Central memory CD4-positive, alpha-beta T cell (primary cell): ENCODE measurements at regions not wholly inside any gene's neighbourhood (a gene's known extent, or its start where the extent isn't known, plus 50 kb on each side); places are given as distances from the start of the nearest gene placed in this dataset.

Source experiments
- DNase-seq: peaks from one replicate; pipeline ENCODE4 v3.0.0; 2022

DNA sequence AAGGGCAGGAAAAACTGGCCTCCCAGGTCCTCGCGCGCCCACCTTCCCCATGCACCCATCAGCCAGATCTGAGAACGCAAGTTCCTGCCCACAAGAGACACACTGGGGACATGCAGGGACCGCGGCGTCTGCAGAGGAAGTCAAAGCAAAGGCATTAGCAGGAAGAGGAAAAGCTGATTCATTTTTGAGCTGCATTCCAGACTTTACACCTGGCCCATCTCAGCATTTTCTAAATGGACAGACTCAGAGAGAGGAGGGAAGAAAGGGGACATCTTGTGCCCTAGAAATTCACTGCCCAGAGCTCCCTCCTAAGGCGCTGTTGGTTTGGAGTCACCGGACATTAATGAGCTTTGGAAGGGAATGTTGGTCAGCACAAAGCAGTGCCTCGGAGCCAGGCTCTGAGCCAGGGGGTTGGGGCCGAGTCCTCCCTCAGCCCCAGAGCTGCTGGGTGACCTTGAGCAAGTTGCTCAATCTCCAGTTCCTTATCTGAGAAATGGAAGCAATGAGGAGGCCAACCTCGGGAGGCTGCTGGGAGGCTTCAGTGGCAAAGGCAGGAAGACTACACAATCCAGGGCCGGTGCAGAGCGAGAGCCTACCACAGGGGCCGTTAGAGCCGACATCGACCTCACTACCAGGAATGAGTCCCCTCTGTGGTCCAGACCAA is 150.5 kb upstream of the IQSEC1 start:
- no peak for DNase-seq

DNA sequence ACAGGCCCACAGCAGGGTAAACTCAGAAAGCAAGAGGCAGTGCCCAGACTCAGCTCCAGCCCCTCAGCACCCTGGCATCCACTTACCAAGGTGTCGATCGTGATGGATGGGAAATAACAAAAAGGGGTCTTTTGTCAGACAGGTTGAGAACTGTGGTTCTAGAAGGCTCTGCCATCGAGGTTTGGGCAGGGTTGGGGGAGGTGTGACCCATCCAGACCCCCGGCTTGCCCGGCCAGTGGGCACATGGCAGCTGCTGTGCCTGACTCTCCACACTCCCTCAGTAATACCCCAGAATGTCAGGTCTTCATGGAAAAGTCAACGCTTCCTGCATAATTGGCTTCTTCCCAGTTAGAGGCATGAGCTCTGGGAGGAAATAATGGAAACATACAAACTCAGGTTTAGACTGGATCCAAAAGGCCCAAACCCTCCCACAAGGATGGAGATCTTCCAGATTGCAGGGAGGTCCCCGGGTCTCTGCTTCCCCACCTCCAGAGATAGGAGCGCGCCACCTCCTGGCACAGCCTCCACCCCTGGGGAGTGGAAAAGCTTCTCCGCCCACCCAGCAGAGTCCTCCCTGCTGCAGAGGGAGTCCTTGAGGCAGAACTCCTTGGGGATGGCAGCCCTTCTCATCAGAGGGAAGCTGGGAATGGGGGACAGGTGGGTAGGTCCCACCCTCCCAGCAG is 149.8 kb upstream of the IQSEC1 start:
- no peak for DNase-seq

DNA sequence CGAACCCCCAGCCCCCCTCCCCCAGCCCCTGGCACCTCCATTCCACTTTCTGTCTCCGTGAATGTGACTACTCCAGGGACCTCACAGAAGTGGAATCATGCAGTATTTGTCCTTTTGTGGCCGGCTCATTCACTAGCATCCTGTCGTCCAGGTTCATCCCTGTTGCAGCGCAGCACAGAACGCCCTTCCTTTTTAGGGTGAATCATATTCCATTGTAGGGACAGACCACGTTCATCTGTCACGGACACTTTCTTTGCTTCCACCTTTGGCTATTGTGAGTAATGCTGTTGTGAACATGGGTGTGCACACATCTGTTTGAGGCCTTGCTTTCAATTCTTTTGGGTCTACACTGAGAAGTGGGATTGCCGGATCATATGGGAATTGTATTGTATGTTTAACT is 148.9 kb upstream of the IQSEC1 start:
- DNase-seq = no peak

DNA sequence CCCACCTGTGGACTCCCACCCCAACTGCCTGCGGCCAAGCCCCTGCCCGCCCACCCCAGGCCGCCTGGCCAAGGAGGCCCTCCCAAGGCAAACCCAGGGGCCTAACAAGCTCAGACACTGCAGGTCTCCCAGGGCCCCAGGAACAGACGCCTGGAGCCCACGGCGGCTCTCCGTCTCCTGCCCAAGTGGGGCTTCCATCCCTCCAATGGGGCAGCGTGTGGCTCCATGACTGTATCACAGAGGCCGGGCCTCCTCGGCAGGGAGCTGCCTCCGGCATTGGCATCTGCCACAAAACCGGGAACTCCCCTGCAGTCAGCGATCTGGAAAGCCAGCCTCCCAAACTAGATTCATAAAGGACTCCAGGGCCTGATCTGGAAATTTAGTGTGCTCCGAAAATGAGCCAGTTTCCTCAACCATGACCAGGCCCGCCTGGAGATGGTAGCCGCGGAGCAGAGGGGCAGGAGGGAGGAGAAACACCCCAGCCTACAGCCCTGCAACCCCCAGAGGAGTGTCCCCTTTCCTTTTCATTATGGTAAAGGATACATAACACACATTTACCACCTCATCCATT is 148.3 kb upstream of the IQSEC1 start:
- DNase-seq = no peak

DNA sequence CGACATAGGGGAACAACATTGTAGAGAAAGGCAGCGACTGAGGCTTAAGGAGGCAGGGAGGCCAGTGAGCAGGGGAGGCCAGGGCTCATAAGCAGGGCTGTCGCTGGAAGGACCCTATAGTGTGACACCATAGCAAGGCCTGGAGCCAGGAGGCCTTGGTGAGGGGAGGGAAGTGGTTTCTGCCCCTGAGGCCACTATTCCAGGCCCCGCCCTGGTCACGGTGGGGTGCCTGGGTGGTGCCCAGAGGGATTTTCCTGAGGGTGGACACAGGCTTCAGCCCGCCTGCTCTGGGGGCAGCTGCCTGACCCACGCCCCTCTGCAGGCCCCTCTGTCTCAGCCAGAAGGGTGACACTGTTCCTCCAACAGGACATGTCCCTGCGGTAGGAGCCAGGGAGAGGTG is 147.8 kb upstream of the IQSEC1 start:
- no peak for DNase-seq

DNA sequence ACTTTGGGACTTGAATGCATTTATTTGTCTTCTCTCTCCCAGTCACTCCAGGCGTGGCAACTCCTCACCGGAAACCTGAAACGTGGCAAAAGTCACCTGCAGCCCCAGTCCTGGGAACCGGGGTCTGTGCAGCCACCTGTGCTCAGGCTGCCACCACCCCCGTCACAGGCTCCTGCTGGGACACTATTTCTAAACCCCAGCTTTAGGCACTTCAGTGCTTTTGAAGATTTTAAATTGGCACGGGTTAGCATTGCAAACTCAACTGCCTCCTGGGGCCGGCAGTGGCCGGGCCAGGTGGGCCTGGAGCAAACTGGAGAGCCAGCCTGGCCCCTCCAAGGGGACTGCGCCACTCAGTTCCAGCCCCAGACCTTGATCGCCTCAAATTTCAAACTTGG is 146.7 kb upstream of the IQSEC1 start:
- DNase-seq = no peak

DNA sequence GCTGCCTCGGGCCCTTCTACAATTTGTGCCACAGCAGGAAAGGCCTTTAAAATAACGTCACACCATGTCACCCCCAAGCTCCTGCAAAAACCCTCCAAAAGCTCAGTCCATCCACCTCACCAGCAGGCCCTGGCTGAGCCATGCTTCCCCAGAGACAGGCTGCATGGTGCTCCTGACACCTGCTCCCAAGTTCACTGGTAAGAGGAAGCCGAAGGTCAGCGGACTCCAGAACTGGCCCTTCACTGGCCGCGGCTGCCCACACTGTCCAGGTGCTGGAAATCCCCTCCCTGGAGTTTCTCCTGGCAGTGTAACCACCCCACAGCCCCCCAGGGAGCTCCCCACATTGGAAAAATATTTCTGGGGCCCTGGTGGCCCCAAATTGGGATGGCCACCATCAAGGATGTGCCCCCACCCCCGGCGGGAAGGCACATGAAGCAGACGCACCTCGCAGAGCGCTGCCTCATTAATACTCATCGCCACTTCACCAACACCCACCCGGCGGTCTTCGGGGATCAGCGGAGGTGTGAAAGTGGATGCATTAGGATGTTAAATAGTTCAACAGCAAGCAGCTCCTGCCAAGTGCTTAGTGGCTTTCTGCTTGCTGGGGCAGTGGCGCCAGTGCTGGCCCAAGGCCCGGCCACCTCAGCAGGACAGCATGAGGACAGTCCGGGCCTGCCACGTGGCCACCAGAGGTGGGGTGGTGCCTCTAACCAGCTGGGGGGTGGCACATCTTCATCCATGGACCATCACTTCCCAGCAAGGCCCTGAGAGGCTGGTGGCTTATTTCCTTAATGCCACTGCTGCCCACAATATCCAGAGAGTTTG is 146.1 kb upstream of the IQSEC1 start:
- DNase-seq = no peak

DNA sequence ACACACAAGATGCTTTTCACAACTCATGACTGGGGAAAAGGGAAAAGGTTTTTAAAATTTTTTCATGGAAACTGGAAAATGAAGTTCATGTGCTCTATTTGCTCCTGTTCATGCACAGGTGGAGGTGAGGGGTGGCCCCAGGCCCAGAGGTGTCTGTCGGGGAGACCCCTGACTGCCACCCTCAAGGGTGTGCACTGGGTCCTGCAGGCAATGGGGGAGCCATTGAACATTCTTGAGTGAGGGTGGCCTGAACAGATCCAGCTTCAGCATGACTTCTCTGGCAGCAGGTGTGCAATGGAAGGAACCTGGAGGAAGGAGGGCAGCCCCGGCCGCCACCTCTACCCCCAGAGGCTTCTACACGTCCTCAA is 145.3 kb upstream of the IQSEC1 start:
- no peak for DNase-seq

DNA sequence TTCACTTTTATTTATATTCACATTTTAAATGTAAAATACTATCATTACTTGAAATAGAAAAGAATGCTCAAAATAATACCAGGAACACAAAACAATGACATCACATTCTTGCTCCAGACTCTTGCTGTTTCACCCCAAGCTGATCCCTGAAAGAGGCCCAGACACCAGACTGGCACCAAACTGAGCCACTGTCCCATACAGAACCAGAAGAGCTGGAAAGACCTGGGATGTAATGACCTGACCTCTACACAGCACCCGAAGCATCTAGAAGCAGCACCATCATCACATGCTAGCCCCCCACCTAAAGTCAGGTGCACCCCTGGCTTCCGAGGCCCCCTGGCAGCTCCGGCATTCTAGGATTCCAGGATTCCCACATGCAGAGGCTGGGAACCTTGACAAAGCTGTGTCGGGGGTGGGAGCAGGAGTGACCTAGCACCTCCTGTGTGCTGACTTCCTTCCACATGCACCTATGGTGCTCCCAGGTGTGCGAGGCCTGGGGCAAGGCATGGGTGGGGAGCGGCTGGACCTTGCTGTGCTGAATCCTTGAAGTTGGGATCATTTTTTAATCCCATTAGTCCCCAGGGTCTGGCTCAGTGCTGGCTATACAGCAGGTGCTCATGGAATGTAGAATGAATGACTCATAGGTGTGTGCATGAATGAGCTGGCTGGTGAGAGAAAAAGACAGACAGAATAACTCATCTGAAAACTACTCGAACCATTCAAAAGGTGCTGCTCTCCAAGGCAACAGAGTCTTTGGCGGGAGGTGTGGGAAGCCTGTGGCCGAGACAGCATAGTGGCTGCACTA is 144.7 kb upstream of the IQSEC1 start:
- no peak for DNase-seq

DNA sequence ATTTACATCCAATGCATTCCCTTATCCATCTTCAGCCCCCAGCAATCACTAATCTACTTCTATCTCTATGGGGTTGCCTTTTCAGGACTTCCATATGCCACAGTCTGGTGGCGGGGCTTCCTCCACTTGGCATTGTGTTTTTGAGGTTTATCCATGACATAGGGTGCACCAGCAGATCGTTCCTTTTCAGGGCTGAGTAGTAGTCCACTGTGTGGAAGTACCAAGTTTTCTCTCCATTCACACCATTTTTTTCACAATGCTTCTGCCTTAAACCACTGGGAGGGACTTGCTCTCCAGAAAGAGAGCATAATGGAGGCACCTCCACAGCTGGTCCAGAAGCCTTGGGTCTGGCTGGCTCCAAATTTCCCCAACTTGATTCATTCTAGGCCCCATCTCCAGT is 144.0 kb upstream of the IQSEC1 start:
- DNase-seq = no peak

DNA sequence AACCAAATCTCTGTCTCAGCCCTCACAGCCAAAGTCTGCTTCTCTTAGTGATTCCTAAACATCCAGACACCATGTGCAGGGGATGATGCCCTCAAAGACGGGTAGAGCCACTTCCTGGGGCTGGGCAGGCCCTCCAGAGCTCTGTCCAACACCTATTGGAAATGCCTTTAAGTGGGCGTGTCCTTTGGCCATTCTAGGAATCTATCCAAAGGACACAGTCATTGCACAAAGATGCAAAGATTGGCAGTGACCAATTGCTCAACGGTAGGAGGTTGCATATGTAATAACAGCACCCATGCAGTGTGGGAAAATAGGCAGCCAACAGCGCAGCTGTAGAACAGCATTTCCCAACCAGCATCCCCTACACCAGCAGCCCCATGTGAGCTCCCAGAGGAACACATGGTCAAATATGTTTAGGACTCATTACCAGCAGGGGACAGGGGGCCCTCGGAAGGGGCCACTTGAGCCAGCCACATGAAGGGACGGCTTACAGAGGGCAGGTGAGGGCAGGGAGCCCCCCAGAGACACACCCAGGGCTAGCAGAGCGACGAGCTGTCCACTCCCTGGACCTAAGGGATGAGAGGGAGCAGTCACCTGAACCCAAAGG is 142.8 kb upstream of the IQSEC1 start:
- DNase-seq = no peak

DNA sequence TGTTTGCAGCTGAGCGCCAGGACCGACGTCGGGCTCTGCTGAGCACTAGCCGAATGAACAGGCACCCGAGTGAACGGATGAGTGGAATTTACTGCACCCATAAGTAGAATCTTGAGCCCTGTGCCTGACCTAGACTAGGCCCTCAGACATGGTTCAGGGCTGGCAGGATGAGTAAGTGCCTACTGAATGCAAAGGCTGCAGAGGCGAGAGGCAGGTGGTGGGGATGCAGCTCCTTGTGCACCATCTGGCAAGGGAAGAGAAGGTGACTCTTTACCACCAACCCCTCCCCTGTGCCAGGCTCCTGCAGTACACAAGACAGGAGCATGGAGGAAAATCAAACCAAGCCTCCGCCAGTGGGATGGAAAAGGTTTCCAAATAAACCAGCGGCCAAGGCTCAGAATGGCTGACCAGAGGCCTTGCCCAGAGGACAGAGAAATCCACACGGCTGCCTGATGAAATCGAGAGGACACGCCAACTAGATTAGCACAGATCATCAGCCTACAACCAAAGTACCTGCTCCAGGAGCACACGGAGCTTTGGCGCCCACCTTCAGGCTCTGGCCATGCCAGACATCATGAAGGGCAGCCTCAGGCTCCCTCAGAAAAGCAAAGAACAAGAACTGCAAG is 141.7 kb upstream of the IQSEC1 start:
- DNase-seq = no peak

DNA sequence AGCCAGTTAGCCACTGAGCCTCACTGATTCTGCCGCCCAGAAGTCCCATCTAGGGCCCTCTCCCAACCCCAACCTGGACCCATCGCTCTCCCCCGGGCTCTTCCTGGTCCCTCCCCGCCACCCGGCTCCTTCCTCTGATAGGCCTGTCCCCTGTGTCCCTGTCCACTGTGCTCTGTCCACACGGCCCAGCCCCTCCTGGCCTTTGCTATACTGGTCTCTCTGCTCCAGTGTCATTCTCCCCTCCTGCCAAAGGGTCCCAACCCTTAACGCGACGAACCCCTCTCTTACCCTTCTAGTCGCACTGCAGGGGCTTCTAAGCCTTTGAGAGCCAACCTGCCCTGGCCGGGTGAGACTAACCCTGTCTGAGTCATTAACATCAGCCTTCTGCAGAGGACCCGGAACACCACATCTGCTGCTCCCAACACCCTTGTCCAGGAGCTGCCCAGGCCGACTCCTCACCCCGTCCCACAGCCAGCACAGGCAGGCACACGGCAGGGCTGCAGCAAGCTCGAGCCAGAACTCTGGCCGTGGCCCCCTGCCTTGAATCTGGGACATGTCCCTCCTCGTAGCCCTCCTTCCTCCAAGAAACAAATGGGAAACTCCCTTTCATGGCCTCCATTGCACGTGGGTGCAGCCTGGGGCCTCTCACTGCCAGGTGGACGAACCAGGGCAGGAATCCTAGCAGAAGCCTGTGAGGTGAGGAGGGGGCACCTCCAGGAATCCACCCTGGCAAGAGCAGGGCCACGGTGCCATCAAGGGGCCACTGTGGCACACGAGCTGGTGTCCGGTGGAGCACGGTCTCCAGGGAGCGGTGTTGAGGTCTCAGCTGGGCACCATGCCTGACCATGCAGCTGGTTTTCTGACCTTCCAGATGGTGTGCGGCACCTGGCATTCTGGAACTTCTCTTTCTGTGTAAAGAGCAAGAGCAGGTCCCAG is 140.9 kb upstream of the IQSEC1 start:
- DNase-seq = no peak

DNA sequence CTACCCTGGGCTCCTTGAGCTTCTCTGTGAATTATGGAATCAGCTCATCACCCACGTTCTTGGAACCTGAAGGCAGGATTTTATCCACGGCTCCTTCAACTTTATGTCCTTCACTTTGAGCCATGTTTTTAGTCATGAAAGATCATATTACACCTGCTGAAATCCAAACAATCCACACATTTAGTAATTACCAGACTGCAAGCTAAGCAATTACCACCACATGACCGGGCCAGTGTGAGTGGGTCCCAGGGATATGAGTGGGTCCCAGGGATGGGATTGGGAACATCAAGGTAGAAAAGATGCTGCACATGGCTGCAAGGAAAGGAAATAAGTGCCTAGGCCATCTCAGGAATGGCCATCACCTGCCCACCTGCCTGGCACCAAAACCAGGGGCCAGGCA is 140.3 kb upstream of the IQSEC1 start:
- DNase-seq = no peak

DNA sequence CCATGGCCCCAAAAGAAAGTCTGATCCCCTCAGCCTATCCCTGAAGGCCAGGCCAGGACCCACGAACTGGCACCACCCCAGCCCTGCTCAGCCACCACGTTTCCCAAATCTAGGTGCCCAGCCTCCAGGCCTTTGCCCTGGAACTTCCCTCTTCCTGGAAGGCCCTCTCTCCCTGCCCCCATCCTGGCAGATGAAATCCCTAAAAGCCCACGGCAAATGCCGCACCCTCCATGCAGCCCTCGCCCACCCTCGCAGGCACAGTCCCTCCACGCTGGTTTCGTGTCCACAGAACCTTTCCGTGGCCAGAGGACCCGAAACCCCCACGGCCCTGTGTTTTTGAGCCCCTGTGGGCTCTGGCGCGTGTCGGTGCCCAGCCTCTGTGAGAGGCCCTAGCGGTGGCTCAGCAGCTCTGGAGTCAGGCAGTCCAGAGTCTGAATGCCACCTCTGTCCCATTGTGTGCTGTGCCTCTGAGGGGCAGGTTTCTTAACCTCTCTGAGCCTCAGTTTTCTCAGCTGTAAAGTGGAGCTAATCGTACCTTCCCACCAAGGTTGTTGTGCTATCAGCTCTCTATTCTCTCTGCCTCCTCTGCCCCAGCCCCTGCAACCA is 138.5 kb upstream of the IQSEC1 start:
- DNase-seq = no peak

DNA sequence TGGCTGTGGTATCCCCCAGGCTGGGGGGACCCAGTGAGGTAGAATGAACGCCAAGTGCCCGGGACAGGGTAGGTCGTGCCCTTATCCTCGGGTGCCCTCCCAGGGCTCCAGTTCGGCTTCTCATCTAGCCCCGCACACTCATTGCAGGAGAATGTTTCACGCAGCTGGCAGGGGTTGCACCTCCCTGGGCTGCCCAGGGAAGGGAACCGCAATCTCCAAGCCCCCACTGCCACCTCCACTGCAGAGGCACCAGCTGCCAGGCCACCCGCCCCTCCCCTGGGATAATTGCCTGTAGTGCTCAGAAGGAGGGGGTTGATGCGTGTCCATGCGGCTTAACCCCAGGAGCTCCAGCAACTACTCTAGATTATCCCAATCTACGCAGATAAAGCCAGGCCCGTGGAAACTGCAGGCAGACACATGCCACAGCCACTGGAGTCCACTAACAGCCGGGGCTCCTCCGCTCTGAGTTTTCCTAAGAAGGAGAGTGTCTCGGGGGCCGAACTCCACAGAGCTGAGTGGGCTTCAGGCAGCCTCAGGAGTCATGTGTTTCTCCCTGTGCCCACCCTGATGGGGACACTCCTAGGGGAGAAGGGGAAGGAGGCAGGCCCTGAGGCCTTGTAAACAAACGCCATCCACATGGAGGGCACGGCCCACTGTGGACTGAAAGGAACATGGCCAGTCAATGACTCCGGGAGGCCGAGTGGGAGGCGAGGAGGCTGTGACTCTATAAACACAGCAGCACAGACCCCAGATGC is 137.2 kb upstream of the IQSEC1 start:
- no peak for DNase-seq

DNA sequence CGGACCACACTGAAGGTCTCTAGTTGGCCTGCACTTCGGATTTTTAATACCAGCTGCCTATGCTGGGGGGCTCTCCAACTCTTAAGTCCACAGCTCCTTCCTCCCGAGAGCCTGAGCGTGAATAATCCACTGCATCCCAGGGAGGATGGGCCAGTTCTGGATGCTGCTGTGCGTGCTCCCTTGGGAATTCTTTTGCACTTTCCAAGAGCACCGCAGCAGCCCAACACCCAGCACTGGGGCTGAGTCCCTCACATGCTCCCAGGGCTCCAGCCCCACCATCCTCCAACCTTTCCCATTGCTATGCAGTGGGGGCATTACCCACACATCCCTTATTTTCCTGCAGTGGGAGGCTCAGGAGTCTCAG is 136.4 kb upstream of the IQSEC1 start:
- no peak for DNase-seq

DNA sequence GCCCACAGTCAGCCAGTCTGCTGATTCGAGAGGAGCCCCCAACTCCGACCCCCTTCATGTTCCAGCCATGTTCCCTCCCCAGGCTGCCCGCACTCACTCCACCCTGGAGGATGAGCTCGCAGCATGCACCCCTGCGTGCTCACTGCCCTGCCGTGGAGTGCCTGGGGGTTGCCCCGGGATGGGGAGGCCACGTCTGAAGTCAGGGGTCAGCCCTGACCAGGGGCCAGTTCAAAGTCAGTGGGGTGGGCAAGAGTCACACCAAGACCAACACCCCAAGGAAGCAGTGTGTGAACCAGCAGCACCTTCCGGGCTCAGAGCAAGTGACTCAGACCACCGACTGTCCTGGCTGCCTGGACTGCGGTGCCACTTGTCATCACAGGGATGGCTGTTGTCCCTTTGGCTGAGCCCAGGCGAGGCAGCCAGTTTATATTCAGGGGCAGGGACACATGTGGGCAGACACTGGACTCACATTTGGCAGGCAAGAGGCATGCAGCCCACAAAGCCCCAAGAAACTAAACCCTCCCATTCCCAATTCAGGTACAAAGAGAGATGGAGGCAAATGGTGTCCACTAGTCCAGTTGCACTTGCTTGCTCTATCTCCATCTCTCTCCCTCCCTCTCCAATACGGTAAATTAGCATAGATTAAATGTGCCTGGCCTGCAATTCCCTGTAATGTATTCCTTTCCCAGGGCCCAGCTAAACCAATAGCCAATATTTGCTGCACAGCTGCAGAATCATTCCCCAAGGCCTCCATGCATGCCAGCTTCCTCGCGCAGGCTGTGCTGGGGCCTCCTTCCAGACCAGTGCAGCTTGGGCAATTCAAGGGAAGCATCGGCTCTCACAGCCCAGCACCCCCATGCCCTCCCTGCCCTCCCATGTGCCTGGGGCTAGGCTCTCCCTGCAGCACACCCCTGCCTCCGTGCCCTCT is 135.7 kb upstream of the IQSEC1 start:
- DNase-seq = no peak
